HUES64 (cell line): ENCODE measurements at regions not wholly inside any gene's neighbourhood (a gene's known extent, or its start where the extent isn't known, plus 50 kb on each side); places are given as distances from the start of the nearest gene placed in this dataset.
"Not testable (repeated sequence)": the region's sequence is repeated elsewhere in the genome, so short reads cannot be mapped to it uniquely, and the experiment has no call there.

Source experiments
- H3K27ac ChIP-seq: 2 replicates; pipeline ENCODE4 v1.7.0; 2013; ENCODE audit warnings: low read depth, low read length, inconsistent platforms
- H3K27me3 ChIP-seq: 2 replicates; pipeline ENCODE4 v1.6.1; 2013; ENCODE audit warnings: mild to moderate bottlenecking, low read length; ENCODE audit not compliant: insufficient read depth
- H3K36me3 ChIP-seq: 2 replicates; pipeline ENCODE4 v1.6.1; 2013; ENCODE audit warnings: mild to moderate bottlenecking, low read length; ENCODE audit not compliant: insufficient read depth
- H3K4me1 ChIP-seq: 2 replicates; pipeline ENCODE4 v1.6.1; 2013; ENCODE audit warnings: mild to moderate bottlenecking, low read length, moderate library complexity; ENCODE audit not compliant: insufficient read depth
- H3K4me3 ChIP-seq: 2 replicates; pipeline ENCODE4 v1.5.1; 2013; ENCODE audit warnings: mild to moderate bottlenecking, low read length, moderate library complexity
- H3K9ac ChIP-seq: 2 replicates; pipeline ENCODE4 v1.6.1; 2013; ENCODE audit warnings: mild to moderate bottlenecking, low read depth, low read length
- H3K9me3 ChIP-seq: 2 replicates; pipeline ENCODE4 v1.6.1; 2013; ENCODE audit warnings: low read depth, low read length; ENCODE audit not compliant: insufficient read depth
- WGBS: fragments of 150-250, 120-280 bp; methylation state at CpG from one replicate; pipeline ENCODE4 v1.1.7; 2013; ENCODE audit warnings: missing lambda C conversion rate; 5-methylcytosine and 5-hydroxymethylcytosine counted together

DNA sequence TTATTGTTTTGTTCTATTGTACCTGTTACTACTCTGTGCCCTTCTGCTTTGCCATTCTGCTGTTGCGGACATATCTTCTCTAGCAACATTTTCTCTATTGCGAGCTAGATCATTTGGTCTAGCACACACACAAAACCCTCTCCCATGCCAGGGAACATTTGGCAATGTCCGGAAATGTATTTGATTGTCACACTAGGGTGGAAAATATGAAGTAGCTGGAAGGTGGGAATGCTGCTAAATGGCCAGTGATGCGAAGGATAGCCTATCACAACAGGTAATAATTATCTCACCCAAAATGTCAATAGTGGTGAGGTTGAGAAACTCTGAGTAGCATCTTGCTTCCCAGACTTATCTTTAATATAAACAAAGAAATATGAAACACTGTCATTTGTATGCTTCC is 331.9 kb downstream of the HTR1B start:
- no peaks in the 10 kb centered on the region for H3K27me3 ChIP-seq
- H3K36me3 ChIP-seq = no peaks in the 10 kb centered on the region
- no peak overlapping the region for H3K27ac ChIP-seq
- H3K4me1 ChIP-seq = no peaks in the 10 kb centered on the region
- H3K9me3 ChIP-seq = no peaks in the 10 kb centered on the region
- H3K4me3 ChIP-seq = no peak overlapping the region
- WGBS = 97% methylated on average over 2 of the region's 4 CpGs
- H3K9ac ChIP-seq = no peak overlapping the region

DNA sequence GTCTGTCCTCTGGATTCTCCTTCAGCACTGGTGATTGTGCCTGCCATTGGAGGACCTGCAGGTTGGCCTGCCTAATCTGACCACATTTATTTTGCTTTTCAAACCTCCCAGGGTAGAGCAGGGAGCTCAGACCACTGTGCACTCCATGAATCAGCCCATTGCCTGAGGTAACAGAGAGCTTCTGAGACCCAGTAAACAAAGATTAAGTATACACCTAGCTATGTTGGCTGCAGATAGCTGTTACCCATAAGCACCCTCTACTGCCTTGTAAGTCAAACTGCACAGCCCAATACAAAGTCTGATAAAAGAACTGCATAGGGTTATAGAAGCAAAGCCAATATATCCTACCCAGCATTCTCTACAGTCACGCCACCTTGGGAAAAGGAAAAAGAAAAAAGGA is 338.7 kb downstream of the HTR1B start:
- H3K9ac ChIP-seq = no peak overlapping the region
- no peak overlapping the region for H3K27ac ChIP-seq
- H3K36me3 ChIP-seq = no peaks in the 10 kb centered on the region
- H3K9me3 ChIP-seq = no peaks in the 10 kb centered on the region
- H3K4me3 ChIP-seq = no peak overlapping the region
- no peaks in the 10 kb centered on the region for H3K4me1 ChIP-seq
- WGBS = 100% methylated on average over 1 of the region's 1 CpG
- H3K27me3 ChIP-seq = no peaks in the 10 kb centered on the region

DNA sequence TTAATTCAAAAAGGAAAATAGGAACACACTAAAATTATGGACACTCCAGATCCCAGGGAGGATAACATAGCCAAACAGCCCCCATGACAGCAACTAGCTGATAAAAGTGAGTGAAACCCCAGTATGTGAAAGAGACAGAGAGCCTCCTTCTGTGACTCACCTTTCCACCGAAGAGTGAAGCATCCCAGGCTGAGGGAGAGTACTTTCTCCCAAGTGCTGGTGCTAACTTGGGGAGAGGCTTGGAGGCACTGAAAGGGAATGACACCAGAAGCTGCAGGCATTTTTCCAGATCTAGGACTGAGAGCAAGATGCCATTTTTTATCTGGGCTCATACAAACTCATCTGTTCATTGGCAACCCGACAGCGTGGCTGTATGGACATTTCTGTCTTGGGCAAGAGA is 339.8 kb downstream of the HTR1B start:
- no peak overlapping the region for H3K27ac ChIP-seq
- H3K36me3 ChIP-seq = no peaks in the 10 kb centered on the region
- WGBS = 97% methylated on average over 3 of the region's 3 CpGs
- no peak overlapping the region for H3K4me3 ChIP-seq
- no peaks in the 10 kb centered on the region for H3K9me3 ChIP-seq
- no peaks in the 10 kb centered on the region for H3K4me1 ChIP-seq
- no peak overlapping the region for H3K9ac ChIP-seq
- no peaks in the 10 kb centered on the region for H3K27me3 ChIP-seq

DNA sequence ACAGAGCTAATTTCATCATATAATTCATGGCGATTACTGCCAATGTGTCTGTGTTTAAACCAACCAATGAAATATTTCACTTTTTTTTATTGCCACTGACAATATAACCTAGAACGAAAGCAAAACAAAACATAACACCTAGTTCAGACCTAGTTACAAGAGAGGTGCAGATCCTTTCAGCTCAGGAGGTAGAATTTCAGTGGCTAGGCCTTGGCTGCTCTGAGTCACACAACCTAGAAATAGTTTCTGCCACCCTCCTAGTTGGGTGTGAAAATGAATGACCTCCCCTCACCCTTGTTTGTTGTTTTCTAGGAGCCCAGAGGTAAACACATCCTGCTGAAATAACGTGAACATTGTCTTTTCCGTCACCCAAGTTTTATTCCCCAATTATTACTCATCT is 356.3 kb downstream of the HTR1B start:
- no peaks in the 10 kb centered on the region; the same call in 1 of the 2 replicates for H3K4me1 ChIP-seq
- no peaks in the 10 kb centered on the region for H3K27me3 ChIP-seq
- WGBS = 87% methylated on average over 4 of the region's 4 CpGs
- no peaks in the 10 kb centered on the region for H3K9me3 ChIP-seq
- H3K4me3 ChIP-seq = no peak overlapping the region
- no peak overlapping the region for H3K27ac ChIP-seq
- no peak overlapping the region for H3K9ac ChIP-seq
- H3K36me3 ChIP-seq = no peaks in the 10 kb centered on the region

DNA sequence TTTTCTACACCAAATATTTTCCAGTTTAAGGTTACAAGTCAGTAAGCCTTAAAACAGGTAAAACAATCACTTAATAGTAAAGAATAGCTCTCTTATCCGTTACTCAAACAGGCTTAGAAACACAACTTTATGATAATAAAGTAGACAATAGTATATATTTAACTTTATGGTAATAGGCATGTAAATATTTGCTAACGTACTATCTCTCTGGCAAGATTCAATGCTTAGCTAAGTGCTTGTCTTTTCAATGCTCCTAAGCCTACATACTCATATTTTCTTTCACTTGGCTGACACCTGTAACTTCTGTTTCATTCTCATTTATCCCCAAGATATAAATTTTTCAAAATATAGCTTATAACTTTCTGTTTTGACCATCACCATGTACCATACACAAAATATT is 358.2 kb downstream of the HTR1B start:
- no peaks in the 10 kb centered on the region for H3K27me3 ChIP-seq
- WGBS = 79% methylated on average over 1 of the region's 2 CpGs
- H3K36me3 ChIP-seq = no peaks in the 10 kb centered on the region
- H3K9me3 ChIP-seq = no peaks in the 10 kb centered on the region
- H3K27ac ChIP-seq = no peak overlapping the region
- no peak overlapping the region for H3K4me3 ChIP-seq
- H3K4me1 ChIP-seq = no peaks in the 10 kb centered on the region; the same call in 1 of the 2 replicates
- no peak overlapping the region for H3K9ac ChIP-seq

DNA sequence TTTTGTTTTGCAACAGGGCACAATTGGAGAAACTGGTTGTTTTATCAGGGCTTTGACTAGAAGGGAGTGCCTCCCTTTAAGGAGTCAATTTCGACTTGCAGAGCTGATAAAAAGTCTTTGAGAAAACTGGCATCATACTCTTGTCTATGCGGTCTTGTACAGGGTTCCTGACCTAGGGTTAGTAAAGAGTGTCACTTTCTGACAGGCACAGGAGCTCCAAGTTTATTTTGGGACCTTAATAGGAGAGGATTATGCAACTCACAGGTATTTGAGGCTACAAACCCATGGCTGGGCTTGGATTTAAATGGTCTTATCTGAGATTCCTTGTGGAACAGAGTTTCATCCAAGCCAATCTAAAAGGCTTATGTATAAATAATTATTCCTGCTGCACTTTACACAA is 365.4 kb downstream of the HTR1B start:
- no peak overlapping the region for H3K4me3 ChIP-seq
- 94% methylated on average over 2 of the region's 2 CpGs for WGBS
- no peaks in the 10 kb centered on the region for H3K36me3 ChIP-seq
- no peak overlapping the region for H3K27ac ChIP-seq
- peaks cover 6% of the 10 kb centered on the region; the same call in 1 of the 2 replicates for H3K4me1 ChIP-seq
- no peak overlapping the region for H3K9ac ChIP-seq
- H3K9me3 ChIP-seq = no peaks in the 10 kb centered on the region
- H3K27me3 ChIP-seq = no peaks in the 10 kb centered on the region

DNA sequence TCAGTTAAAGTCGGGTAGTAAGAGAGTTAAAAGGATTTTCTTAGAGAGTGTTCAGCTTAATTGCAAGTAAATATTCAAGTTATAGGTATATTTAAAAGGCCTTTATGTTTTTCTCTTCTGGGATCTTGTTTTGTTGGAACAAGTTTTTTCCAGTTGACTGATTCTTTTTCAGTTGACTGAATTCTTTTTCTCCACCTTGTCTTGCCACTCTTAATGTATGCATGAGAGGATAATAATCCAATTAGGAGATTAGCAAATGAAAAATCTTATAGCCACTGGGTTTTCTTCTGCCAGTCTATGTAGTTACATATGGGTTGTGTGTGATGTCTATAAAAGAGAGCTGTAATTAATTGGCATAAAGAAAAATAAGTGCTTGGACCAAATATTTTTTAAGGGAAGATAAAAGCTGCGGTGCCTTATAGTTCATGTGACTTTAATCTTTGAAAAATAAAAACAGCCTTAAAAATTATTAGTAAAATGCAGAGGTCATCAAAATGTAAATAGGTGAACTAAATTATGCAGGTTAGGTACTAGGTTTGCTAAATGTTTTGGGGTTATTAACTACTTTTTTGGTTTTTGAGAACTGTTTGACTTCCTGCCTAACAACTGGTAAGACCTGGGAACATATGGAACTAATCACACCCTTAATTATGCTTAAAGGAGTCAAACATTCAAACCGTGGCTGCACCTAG is 367.2 kb downstream of the HTR1B start:
- Histone ChIP-seq H3K4me3 (no peak overlapping the region), H3K36me3 (no peaks in the 10 kb centered on the region), H3K27me3 (no peaks in the 10 kb centered on the region), H3K9me3 (no peaks in the 10 kb centered on the region), H3K27ac (no peak overlapping the region), H3K9ac (no peak overlapping the region), H3K4me1 (peaks cover 6% of the 10 kb centered on the region; the same call in 1 of the 2 replicates)
- 90% methylated on average over 3 of the region's 3 CpGs for WGBS

DNA sequence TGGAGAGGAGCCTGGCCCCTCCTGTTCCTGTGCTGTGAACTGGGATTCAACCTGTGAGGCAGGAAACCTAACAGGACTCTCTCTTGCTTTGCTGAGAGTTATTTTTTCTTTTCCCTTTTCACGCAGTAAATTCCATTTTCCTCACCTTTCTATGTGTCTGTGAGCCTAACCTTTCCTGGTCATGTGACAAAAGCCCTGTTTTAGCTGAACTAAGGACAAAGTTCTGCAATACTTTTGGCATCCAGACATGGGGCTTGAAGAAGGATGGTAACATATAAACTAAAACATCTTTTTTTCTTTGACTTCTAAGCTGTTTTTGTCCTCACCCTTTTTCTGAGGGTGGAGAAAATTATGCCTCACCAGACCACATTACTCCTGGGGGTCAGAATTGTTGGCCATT is 368.5 kb downstream of the HTR1B start:
- H3K4me1 ChIP-seq = peaks cover 6% of the 10 kb centered on the region; the same call in 1 of the 2 replicates
- no peak overlapping the region for H3K4me3 ChIP-seq
- H3K27ac ChIP-seq = no peak overlapping the region
- H3K9me3 ChIP-seq = no peaks in the 10 kb centered on the region
- 93% methylated on average over 1 of the region's 1 CpG for WGBS
- no peaks in the 10 kb centered on the region for H3K27me3 ChIP-seq
- H3K36me3 ChIP-seq = no peaks in the 10 kb centered on the region
- H3K9ac ChIP-seq = no peak overlapping the region

DNA sequence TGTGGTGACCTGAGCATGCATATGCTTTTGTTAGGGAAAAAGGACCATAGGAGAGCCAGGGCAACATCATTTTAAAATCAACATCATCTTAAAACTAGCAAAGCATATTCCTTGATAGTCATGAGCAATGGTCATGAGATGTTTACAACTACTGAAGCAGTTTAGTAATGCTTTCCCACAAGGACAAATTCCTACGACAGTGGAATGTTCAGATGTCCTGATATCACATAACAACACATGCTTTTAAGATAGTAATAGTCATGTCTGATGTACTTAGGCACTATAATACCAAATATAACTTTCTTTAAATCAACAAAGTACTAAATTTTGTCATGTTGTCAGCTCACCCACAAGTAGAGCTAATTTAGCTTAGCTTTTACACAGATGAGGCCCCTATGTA is 370.3 kb downstream of the HTR1B start:
- Histone ChIP-seq H3K9me3 (no peaks in the 10 kb centered on the region), H3K4me3 (no peak overlapping the region), H3K4me1 (0 out of 2 replicates have a peak, but pooled peaks cover 3% of the 10 kb centered on the region), H3K27ac (no peak overlapping the region), H3K9ac (no peak overlapping the region), H3K27me3 (no peaks in the 10 kb centered on the region), H3K36me3 (no peaks in the 10 kb centered on the region)
- WGBS = no CpG with 5 or more reads among the region's 1 CpG

DNA sequence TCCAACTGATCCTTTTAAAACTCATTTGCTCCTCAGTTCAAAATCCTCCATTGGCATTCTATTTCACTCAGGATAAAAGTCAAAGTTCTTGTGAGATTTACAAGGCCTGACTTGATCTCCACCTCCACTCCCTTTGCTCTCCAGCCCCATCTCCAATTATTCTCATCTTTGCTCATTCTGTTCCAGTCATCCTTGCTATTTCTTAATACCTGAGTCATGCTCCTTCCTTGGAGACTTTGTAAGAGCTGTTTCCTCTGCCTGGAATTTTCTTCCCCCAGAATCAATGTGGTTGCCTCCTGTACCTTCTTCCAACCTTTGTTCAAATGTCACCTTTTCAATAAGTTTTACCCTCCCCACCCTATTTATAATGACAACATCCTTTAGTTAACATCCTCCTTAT is 373.5 kb downstream of the HTR1B start:
- Histone ChIP-seq H3K27ac (no peak overlapping the region), H3K4me3 (no peak overlapping the region), H3K27me3 (no peaks in the 10 kb centered on the region), H3K9me3 (no peaks in the 10 kb centered on the region), H3K9ac (no peak overlapping the region), H3K4me1 (0 out of 2 replicates have a peak, but pooled peaks cover under 1% of the 10 kb centered on the region), H3K36me3 (no peaks in the 10 kb centered on the region)

DNA sequence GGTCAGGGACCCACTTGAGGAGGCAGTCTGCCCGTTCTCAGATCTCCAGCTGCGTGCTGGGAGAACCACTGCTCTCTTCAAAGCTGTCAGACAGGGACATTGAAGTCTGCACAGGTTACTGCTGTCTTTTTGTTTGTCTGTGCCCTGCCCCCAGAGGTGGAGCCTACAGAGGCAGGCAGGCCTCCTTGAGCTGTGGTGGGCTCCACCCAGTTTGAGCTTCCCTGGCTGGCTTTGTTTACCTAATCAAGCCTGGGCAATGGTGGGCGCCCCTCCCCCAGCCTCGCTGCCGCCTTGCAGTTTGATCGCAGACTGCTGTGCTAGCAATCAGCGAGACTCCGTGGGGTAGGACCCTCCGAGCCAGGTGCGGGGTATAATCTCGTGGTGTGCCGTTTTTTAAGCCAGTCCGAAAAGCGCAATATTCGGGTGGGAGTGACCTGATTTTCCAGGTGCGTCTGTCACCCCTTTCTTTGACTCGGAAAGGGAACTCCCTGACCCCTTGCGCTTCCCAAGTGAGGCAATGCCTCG is 375.4 kb downstream of the HTR1B start:
- not testable (repeated sequence) for H3K4me1 ChIP-seq, H3K9ac ChIP-seq, H3K4me3 ChIP-seq, H3K36me3 ChIP-seq, H3K9me3 ChIP-seq, H3K27me3 ChIP-seq, H3K27ac ChIP-seq
- WGBS = 84% methylated on average over 19 of the region's 19 CpGs
